ENCODE measurements at regions not wholly inside any gene's neighbourhood (a gene's known extent, or its start where the extent isn't known, plus 50 kb on each side); places are given as distances from the start of the nearest gene placed in this dataset.

DNA sequence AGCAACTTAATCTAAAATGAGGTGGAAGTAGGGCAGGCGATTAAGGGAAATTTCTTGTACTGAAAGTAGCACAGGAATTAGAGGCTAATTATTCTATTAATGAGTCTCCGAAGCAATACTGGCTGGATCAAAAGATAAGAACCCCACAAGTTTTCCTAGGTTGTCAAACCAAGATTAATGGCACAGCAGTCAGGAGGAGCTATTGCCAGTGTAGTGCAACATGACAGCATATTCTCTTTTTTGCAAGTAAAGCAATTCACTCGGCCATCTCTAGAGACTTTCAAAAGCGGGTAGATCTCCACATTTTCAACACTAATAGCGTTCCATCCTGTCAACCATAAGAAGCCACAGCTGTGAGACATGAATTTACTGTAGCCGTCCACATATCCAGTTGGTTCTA, 81.2 kb downstream of the CYB561 start:
- no peak for DNase-seq (ENCODE audit: low read depth)
- TF ChIP-seq, protein P1, sequence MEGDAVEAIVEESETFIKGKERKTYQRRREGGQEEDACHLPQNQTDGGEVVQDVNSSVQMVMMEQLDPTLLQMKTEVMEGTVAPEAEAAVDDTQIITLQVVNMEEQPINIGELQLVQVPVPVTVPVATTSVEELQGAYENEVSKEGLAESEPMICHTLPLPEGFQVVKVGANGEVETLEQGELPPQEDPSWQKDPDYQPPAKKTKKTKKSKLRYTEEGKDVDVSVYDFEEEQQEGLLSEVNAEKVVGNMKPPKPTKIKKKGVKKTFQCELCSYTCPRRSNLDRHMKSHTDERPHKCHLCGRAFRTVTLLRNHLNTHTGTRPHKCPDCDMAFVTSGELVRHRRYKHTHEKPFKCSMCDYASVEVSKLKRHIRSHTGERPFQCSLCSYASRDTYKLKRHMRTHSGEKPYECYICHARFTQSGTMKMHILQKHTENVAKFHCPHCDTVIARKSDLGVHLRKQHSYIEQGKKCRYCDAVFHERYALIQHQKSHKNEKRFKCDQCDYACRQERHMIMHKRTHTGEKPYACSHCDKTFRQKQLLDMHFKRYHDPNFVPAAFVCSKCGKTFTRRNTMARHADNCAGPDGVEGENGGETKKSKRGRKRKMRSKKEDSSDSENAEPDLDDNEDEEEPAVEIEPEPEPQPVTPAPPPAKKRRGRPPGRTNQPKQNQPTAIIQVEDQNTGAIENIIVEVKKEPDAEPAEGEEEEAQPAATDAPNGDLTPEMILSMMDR (IDR thresholded peaks at IDR 0.05; ENCODE audit: control insufficient read depth, insufficient read depth, low read depth, low read length, missing control alignments): no peak
- no peak overlapping the region for H3K4me3 ChIP-seq (ENCODE audit: control insufficient read depth, low read depth, low read length)

DNA sequence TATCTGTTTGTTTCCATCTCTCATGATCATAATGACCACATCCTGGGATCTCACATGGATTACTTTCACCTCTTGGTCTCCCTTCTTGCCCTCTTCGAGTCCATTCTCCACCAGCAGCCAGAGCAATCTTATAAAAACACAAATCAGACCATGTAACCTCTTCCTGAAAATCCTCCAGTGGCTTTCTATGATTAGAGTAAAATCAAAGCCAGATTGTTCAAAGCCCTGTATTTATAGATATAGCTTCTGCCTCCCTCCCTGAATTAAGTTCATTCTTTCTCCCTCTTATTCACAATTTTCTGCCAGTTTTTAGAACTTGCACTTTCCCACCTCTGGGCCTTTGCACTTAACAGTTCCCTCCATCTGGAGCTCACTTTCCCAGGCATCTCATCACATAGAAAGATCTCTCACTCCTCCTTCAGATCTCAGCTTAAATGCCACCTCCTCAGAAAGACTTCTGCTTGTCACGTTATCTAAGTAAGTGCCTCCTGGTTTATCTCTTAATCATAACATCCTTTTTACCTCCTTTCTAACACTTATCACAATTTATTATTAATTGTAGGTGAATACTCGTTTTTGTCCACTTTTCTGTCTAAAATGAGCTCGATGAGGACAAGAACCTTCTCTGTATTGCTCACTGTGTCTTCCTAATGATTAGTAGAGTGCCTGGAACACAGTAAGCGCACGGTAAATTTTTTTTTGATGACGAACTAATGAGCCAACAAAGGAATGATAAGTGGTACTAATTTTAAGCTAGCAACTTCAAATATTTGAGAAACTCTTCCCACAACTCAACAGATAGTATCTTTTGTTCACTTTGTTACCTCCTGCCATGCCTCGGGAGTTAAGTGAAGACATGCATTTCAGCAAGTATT, 80.5 kb downstream of the CYB561 start:
- no peak for DNase-seq (ENCODE audit: low read depth)
- H3K4me3 ChIP-seq (ENCODE audit: control insufficient read depth, low read depth, low read length): no peak overlapping the region
- TF ChIP-seq, protein P1 (IDR thresholded peaks at IDR 0.05; ENCODE audit: control insufficient read depth, insufficient read depth, low read depth, low read length, missing control alignments): no peak

DNA sequence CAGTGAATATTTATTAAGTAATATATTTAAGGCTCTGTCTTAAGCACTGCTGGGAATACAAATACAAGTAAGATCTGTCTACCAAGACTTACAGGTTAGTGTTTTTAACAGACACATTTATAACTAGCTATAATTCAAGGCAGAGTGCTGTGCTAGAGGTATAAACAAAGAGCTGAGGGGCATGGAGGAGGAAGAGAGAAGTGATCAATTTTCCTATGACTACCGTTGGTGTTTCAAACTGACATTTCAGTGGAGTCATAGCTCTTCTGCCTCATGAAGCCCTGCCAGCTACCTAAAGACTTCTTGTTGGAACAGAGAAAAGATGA, 79.9 kb downstream of the CYB561 start:
- TF ChIP-seq, protein P1 (IDR thresholded peaks at IDR 0.05; ENCODE audit: control insufficient read depth, insufficient read depth, low read depth, low read length, missing control alignments): no peak
- no peak overlapping the region for H3K4me3 ChIP-seq (ENCODE audit: control insufficient read depth, low read depth, low read length)
- no peak for DNase-seq (ENCODE audit: low read depth)

DNA sequence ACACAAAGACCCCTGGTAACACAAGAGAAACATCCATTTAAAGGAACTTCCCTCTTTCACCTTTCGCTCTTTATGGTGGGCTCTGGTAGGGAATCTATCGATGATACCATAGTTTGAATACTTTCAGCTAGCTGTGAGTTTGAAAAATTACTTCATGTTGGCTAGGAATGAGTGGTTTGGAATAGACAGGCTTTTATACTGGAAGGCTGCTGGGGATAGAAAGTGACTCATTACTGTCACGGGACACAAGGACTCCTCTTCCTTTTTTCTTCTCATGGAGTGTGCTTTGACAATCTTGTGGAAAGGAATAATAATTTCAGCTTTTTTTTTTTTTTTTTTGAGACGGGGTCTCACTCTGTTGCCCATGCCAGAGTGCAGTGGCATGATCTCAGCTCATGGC, 76.9 kb downstream of the CYB561 start:
- TF ChIP-seq, protein P1 (IDR thresholded peaks at IDR 0.05; ENCODE audit: control insufficient read depth, insufficient read depth, low read depth, low read length, missing control alignments): no peak
- no peak for DNase-seq (ENCODE audit: low read depth)
- H3K4me3 ChIP-seq (ENCODE audit: control insufficient read depth, low read depth, low read length): no peak overlapping the region

DNA sequence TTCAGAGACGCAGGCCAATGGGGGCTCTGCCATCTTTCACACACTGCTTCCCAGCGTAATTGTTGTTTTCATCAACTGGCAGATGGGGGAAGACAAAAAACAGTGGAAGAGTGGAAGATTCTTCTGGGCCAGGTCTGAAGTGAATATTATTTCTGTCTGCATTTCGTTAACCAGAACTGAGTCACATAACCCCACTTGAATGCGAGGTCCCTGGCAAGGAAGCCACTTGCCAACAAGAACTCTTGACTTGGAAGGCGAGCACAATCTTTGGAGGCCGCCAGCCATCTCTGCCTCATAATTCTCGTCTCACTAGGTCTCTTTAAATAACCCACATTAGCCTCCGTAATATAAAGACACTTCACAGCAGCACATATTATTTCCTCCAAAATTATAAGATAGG, 75.4 kb downstream of the CYB561 start:
- no peak for DNase-seq (ENCODE audit: low read depth)
- TF ChIP-seq, protein P1 (IDR thresholded peaks at IDR 0.05; ENCODE audit: control insufficient read depth, insufficient read depth, low read depth, low read length, missing control alignments): no peak
- no peak overlapping the region for H3K4me3 ChIP-seq (ENCODE audit: control insufficient read depth, low read depth, low read length)

DNA sequence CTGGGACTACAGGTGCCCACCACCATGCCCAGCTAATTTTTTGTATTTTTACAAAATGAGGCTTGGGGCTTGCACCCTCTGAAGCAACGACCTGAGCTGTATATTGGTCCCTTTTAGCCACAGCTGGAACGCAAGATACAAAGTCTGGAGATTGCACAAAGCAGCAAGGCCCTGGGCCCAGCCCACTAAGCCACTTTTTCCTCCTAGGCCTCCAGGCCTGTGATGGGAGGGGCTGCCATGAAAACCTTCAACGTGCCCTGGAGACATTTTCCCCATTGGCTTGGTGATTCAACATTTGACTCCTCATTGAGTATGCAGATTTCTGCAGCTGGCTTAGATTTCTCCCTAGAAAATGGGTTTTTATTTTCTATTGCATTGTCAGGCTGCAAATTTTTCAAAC, 69.2 kb downstream of the CYB561 start:
- TF ChIP-seq, protein P1 (IDR thresholded peaks at IDR 0.05; ENCODE audit: control insufficient read depth, insufficient read depth, low read depth, low read length, missing control alignments): no peak
- H3K4me3 ChIP-seq (ENCODE audit: control insufficient read depth, low read depth, low read length): no peak overlapping the region
- DNase-seq (ENCODE audit: low read depth): no peak

Data from AG09309 (cell line).